RWPE1 (cell line): ENCODE measurements at regions not wholly inside any gene's neighbourhood (a gene's known extent, or its start where the extent isn't known, plus 50 kb on each side); places are given as distances from the start of the nearest gene placed in this dataset.

Source experiments
- CTCF ChIA-PET: fragments of 350-600 bp; sonication (Branson Sonifier 250); formaldehyde crosslinking; extraction: SDS; loops from one replicate; lab custom pipeline; 2021; lab: Yijun Ruan, JAX
- POLR2A ChIA-PET: fragments of 400-600 bp; formaldehyde crosslinking; extraction: SDS; loops from one replicate; lab custom pipeline; 2020; ENCODE audit warnings: antibody characterized with exemption; ENCODE audit not compliant: low non-redundant PET; lab: Yijun Ruan, JAX
- DNase-seq: peaks from one replicate; pipeline ENCODE4 v3.0.0; 2012; ENCODE audit warnings: low spot score
- H3K27ac ChIP-seq: fragments of 450-650 bp; 2 replicates; pipeline ENCODE4 v1.5.1; 2017
- CTCF ChIP-seq: fragments of 450-650 bp; conservative IDR thresholded peaks from 2 replicates; pipeline ENCODE4 v1.5.1; 2017; ENCODE audit warnings: low read depth, mild to moderate bottlenecking

- no peak for TF ChIP-seq CTCF
- no peak overlapping the region for H3K27ac ChIP-seq
- ChIA-PET CTCF (interaction anchor here (0.7 kb wide), 1 partner anchor 13 kb away, joined by 4 read pairs; no protein-coding TSS in a partner anchor), POLR2A (no interaction called here)
- DNase-seq = no peak
Observed at GRCh38 chr5:71961786-71962185, 145.5 kb upstream of the MAP1B start.

- CTCF ChIA-PET = no interaction called here
- TF ChIP-seq CTCF = no peak
Observed at GRCh38 chr5:71969460-71969859, 137.8 kb upstream of the MAP1B start.

GRCh38 chr5:71971862-71972261 lies 135.4 kb upstream of the MAP1B start:
- POLR2A ChIA-PET = no interaction called here
- CTCF ChIA-PET = no interaction called here
- no peak overlapping the region for H3K27ac ChIP-seq
- no peak for DNase-seq
- TF ChIP-seq CTCF = no peak

More at GRCh38 chr5:71969460-71969859, 137.8 kb upstream of the MAP1B start:
- H3K27ac ChIP-seq = no peak overlapping the region
- POLR2A ChIA-PET = no interaction called here
- no peak for DNase-seq

GRCh38 chr5:71972777-71973473 lies 134.3 kb upstream of the MAP1B start:
- no peak overlapping the region for H3K27ac ChIP-seq
- DNase-seq = no peak
- ChIA-PET CTCF (no interaction called here), POLR2A (no interaction called here)
- TF ChIP-seq CTCF = no peak

- no peak for DNase-seq
- POLR2A ChIA-PET = no interaction called here
- CTCF ChIA-PET = interaction anchor here (0.6 kb wide), 1 partner anchor 335 kb away, joined by 3 read pairs; no protein-coding TSS in a partner anchor
- H3K27ac ChIP-seq = no peak overlapping the region
- no peak for TF ChIP-seq CTCF
Observed at GRCh38 chr5:71973563-71973962, 133.7 kb upstream of the MAP1B start.

- ChIA-PET CTCF (interaction anchor here (0.6 kb wide), 2 partner anchors 12 to 334 kb away, joined by 3 to 4 read pairs; no protein-coding TSS in a partner anchor), POLR2A (interaction anchor here (0.7 kb wide), 1 partner anchor 261 kb away, joined by 3 read pairs; no protein-coding TSS in a partner anchor)
- DNase-seq = no peak
- H3K27ac ChIP-seq = no peak overlapping the region
- no peak for TF ChIP-seq CTCF
Observed at GRCh38 chr5:71974165-71974564, 133.1 kb upstream of the MAP1B start.
